Ishikawa (cell line): ENCODE measurements at regions not wholly inside any gene's neighbourhood (a gene's known extent, or its start where the extent isn't known, plus 50 kb on each side); places are given as distances from the start of the nearest gene placed in this dataset.

Experiments
- CEBPB ChIP-seq: IDR thresholded peaks from 2 replicates; pipeline ENCODE4 v1.6.1; 2012
- CREB1 ChIP-seq: IDR thresholded peaks from 2 replicates; pipeline ENCODE4 v1.6.1; 2012; ENCODE audit warnings: low read depth
- EGR1 ChIP-seq: IDR thresholded peaks from 2 replicates; pipeline ENCODE4 v1.6.1; 2012
- EP300 ChIP-seq: IDR thresholded peaks from 2 replicates; pipeline ENCODE4 v1.6.1; 2012; ENCODE audit warnings: borderline replicate concordance
- FOXM1 ChIP-seq: IDR thresholded peaks from 2 replicates; pipeline ENCODE4 v1.6.1; 2012; ENCODE audit warnings: low read depth, borderline replicate concordance
- NFIC ChIP-seq: IDR thresholded peaks from 2 replicates; pipeline ENCODE4 v1.6.1; 2012
- RAD21 ChIP-seq: IDR thresholded peaks from 2 replicates; pipeline ENCODE4 v1.6.1; 2012; ENCODE audit warnings: low read depth
- REST ChIP-seq: IDR thresholded peaks from 2 replicates; pipeline ENCODE4 v1.6.1; 2012; ENCODE audit warnings: low read depth, mild to moderate bottlenecking
- TAF1 ChIP-seq: IDR thresholded peaks from 2 replicates; pipeline ENCODE4 v1.6.1; 2012; ENCODE audit warnings: low read depth, mild to moderate bottlenecking
- TCF12 ChIP-seq: IDR thresholded peaks from 2 replicates; pipeline ENCODE4 v1.6.1; 2012; ENCODE audit warnings: low read depth
- TEAD4 ChIP-seq: IDR thresholded peaks from 2 replicates; pipeline ENCODE4 v1.6.1; 2012
- USF1 ChIP-seq: IDR thresholded peaks from 2 replicates; pipeline ENCODE4 v1.6.1; 2012
- YY1 ChIP-seq: IDR thresholded peaks from 2 replicates; pipeline ENCODE4 v1.6.1; 2012; ENCODE audit warnings: low read depth
- ZBTB7A ChIP-seq: IDR thresholded peaks from 2 replicates; pipeline ENCODE4 v1.6.1; 2012; ENCODE audit warnings: low read depth
- TF ChIP-seq, protein P1 (sequence below): IDR thresholded peaks from 2 replicates; pipeline ENCODE4 v1.6.1; 2012

DNA sequence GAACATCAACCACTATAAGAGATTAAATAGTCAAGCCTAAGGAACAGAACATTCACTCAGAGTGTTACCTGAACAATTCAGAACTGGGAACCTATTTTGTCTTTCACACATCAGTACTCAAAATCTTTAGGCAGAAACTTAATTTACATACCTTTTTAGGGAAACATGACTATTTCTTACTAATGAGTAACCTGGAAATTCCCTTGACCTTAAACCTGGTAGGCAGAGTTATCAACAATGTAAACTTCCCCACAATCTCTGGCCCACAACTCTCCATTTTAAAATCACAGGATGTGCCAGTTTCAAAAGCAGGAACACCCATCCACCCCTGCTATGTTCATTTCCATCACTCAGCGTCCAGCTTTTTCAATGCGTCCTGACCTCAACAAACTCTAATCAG is 132.9 kb upstream of the ANKFN1 start:
- no peak for TF ChIP-seq TAF1
- no peak for TF ChIP-seq TEAD4
- no peak for TF ChIP-seq EP300
- TF ChIP-seq CREB1: no peak
- no peak for TF ChIP-seq ZBTB7A
- TF ChIP-seq RAD21: no peak
- no peak for TF ChIP-seq NFIC
- TF ChIP-seq, protein P1, sequence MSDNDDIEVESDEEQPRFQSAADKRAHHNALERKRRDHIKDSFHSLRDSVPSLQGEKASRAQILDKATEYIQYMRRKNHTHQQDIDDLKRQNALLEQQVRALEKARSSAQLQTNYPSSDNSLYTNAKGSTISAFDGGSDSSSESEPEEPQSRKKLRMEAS: no peak
- no peak for TF ChIP-seq EGR1
- no peak for TF ChIP-seq TCF12
- no peak for TF ChIP-seq USF1
- TF ChIP-seq CEBPB: no peak
- TF ChIP-seq YY1: no peak
- TF ChIP-seq REST: no peak
- TF ChIP-seq FOXM1: no peak

- TF ChIP-seq TCF12: no peak
- no peak for TF ChIP-seq REST
- TF ChIP-seq RAD21: no peak
- TF ChIP-seq FOXM1: no peak
- no peak for TF ChIP-seq NFIC
- TF ChIP-seq YY1: no peak
- TF ChIP-seq TEAD4: no peak
- TF ChIP-seq ZBTB7A: no peak
- no peak for TF ChIP-seq EGR1
- TF ChIP-seq, protein P1: no peak
- no peak for TF ChIP-seq CEBPB
- TF ChIP-seq CREB1: no peak
- no peak for TF ChIP-seq EP300
- no peak for TF ChIP-seq TAF1
- no peak for TF ChIP-seq USF1
Observed at GRCh38 chr17:56021681-56022190, 131.5 kb upstream of the ANKFN1 start.

GRCh38 chr17:56023851-56024250 is 129.4 kb upstream of the ANKFN1 start:
- TF ChIP-seq CEBPB (no peak), YY1 (no peak), TEAD4 (no peak), NFIC (no peak), REST (no peak), EGR1 (no peak), TCF12 (no peak), USF1 (no peak), RAD21 (no peak), CREB1 (no peak), FOXM1 (no peak), TAF1 (no peak), ZBTB7A (no peak)
- TF ChIP-seq, protein P1: no peak

DNA sequence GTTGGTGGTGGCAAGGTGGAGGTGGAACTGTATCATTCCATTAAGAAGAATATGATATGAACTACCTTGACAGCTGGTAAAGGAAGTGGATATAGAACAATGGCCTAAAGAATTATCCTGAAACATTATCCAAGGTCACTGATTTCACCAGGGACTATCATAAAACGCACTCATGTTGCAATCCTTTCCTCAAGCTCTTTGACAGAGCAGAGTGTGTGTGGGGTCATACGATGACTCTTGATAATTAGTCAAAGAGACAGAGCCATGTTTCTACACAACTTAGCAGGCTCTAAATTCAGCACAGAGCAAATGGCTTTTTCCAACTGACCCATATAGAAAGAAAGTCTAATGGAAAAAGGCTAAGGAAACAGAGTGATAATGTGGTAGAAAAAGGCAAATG is 126.4 kb upstream of the ANKFN1 start:
- no peak for TF ChIP-seq USF1
- TF ChIP-seq YY1: no peak
- TF ChIP-seq, protein P1: no peak
- TF ChIP-seq NFIC: no peak
- TF ChIP-seq CREB1: no peak
- no peak for TF ChIP-seq REST
- TF ChIP-seq TCF12: no peak
- no peak for TF ChIP-seq EGR1
- no peak for TF ChIP-seq CEBPB
- no peak for TF ChIP-seq RAD21
